ENCODE measurements at regions not wholly inside any gene's neighbourhood (a gene's known extent, or its start where the extent isn't known, plus 50 kb on each side); places are given as distances from the start of the nearest gene placed in this dataset.
A peak's percentile ranks its signal among the peaks of the same experiment; 100 is the strongest.

DNA sequence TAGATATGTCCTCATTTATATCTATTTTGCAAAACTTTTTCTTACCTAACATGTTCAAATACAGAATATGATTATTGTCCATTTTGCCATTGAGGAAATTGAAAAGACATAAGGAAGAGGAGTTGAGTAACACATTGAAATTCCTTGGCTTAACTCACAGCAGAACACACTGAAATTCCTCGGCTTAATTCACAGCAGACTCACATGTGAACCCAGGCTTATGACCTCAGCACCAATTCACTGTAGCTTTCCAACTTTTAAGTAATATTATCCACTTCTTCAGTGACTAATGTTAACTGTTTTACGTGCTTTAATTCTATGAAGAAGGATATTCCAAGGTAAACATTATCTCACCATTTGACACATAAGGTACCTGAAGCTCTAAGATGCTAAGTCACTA, 597.5 kb upstream of the PFKP start:
- Histone ChIP-seq H3K36me3 (ENCODE audit: control insufficient read depth in 1 of 2, insufficient read depth in 2 of 2, low read depth in 1 of 2, low read length in 2 of 2) (no peaks in the 10 kb centered on the region), H2BK5ac (ENCODE audit: low read depth, low read length, poor library complexity, severe bottlenecking) (no peak overlapping the region), H2AK5ac (ENCODE audit: low read length, severe bottlenecking) (no peak overlapping the region), H3K4me1 (ENCODE audit: control insufficient read depth, insufficient read depth, low read depth, low read length) (no peaks in the 10 kb centered on the region), H2AFZ (ENCODE audit: low read depth, low read length) (no peak overlapping the region), H3K27me3 (ENCODE audit: control insufficient read depth in 1 of 2, insufficient read depth in 1 of 2, low read length in 2 of 2) (no peaks in the 10 kb centered on the region), H4K8ac (ENCODE audit: low read length) (no peak overlapping the region), H2BK12ac (ENCODE audit: low read length in 2 of 2) (no peak overlapping the region), H3K27ac (ENCODE audit: low read length, poor library complexity, severe bottlenecking) (no peak overlapping the region), H3K9ac (ENCODE audit: low read length) (no peak overlapping the region), H2BK120ac (ENCODE audit: low read depth, low read length) (no peak overlapping the region), H3K9me3 (ENCODE audit: control insufficient read depth, low read length) (peaks cover 20% of the 10 kb centered on the region), H3K14ac (ENCODE audit: low read length in 2 of 2) (no peak overlapping the region), H3K4ac (ENCODE audit: low read depth in 1 of 2, low read length in 2 of 2) (no peak overlapping the region), H3K4me3 (ENCODE audit: insufficient read depth in 1 of 2, low read depth in 1 of 2, low read length in 2 of 2) (no peak overlapping the region), H2BK15ac (ENCODE audit: low read depth, poor library complexity, severe bottlenecking) (no peak overlapping the region), H3K18ac (ENCODE audit: low read depth in 1 of 2, low read length in 2 of 2) (no peak overlapping the region), H3K79me1 (replicated peaks; ENCODE audit: low read length, poor library complexity, severe bottlenecking) (no peaks in the 10 kb centered on the region), H3K23ac (ENCODE audit: low read length in 2 of 2) (no peak overlapping the region), H4K91ac (ENCODE audit: low read length) (no peak overlapping the region), H3K4me2 (ENCODE audit: low read length, poor library complexity, severe bottlenecking) (no peak overlapping the region)
- 30% methylated on average over 1 of the region's 2 CpGs for WGBS
- DNase-seq: peak; percentile 20

DNA sequence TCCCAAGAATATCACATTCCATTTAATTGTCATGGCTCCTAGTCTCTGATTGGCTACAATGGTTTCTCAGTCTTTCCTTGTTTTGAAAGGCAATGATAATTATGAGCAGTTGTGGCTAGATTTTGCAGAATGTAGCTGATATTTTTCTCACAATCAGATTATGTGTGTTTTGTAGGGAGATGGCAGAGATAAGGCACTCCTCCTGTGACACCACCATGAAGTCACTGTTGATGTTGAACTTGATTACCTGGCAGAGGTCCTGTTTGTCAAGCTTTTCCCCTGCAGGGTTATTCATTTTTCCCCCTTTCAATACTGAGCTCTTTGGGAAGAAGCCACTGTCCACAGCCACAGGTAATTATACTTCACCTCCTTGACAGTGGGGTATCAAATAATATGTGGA, 602.9 kb upstream of the PFKP start:
- no peak overlapping the region for H4K91ac ChIP-seq (ENCODE audit: low read length)
- H3K9ac ChIP-seq (ENCODE audit: low read length): no peak overlapping the region
- no peak overlapping the region for H3K4me3 ChIP-seq (ENCODE audit: insufficient read depth in 1 of 2, low read depth in 1 of 2, low read length in 2 of 2)
- no peak overlapping the region for H4K8ac ChIP-seq (ENCODE audit: low read length)
- no peak overlapping the region for H2AK5ac ChIP-seq (ENCODE audit: low read length, severe bottlenecking)
- no peak overlapping the region for H2BK12ac ChIP-seq (ENCODE audit: low read length in 2 of 2)
- H3K27me3 ChIP-seq (ENCODE audit: control insufficient read depth in 1 of 2, insufficient read depth in 1 of 2, low read length in 2 of 2): no peaks in the 10 kb centered on the region
- H3K4ac ChIP-seq (ENCODE audit: low read depth in 1 of 2, low read length in 2 of 2): no peak overlapping the region
- no peak overlapping the region for H3K23ac ChIP-seq (ENCODE audit: low read length in 2 of 2)
- no peaks in the 10 kb centered on the region for H3K36me3 ChIP-seq (ENCODE audit: control insufficient read depth in 1 of 2, insufficient read depth in 2 of 2, low read depth in 1 of 2, low read length in 2 of 2)
- no peak overlapping the region for H2BK15ac ChIP-seq (ENCODE audit: low read depth, poor library complexity, severe bottlenecking)
- H3K18ac ChIP-seq (ENCODE audit: low read depth in 1 of 2, low read length in 2 of 2): no peak overlapping the region
- no peak overlapping the region for H3K27ac ChIP-seq (ENCODE audit: low read length, poor library complexity, severe bottlenecking)
- H3K14ac ChIP-seq (ENCODE audit: low read length in 2 of 2): no peak overlapping the region
- H3K4me1 ChIP-seq (ENCODE audit: control insufficient read depth, insufficient read depth, low read depth, low read length): no peaks in the 10 kb centered on the region
- no peak overlapping the region for H2AFZ ChIP-seq (ENCODE audit: low read depth, low read length)
- no peak overlapping the region for H2BK5ac ChIP-seq (ENCODE audit: low read depth, low read length, poor library complexity, severe bottlenecking)
- no peak overlapping the region for H2BK120ac ChIP-seq (ENCODE audit: low read depth, low read length)
- no peaks in the 10 kb centered on the region for H3K79me1 ChIP-seq (replicated peaks; ENCODE audit: low read length, poor library complexity, severe bottlenecking)
- DNase-seq: no peak
- peaks cover 3% of the 10 kb centered on the region for H3K9me3 ChIP-seq (ENCODE audit: control insufficient read depth, low read length)
- H3K4me2 ChIP-seq (ENCODE audit: low read length, poor library complexity, severe bottlenecking): no peak overlapping the region

DNA sequence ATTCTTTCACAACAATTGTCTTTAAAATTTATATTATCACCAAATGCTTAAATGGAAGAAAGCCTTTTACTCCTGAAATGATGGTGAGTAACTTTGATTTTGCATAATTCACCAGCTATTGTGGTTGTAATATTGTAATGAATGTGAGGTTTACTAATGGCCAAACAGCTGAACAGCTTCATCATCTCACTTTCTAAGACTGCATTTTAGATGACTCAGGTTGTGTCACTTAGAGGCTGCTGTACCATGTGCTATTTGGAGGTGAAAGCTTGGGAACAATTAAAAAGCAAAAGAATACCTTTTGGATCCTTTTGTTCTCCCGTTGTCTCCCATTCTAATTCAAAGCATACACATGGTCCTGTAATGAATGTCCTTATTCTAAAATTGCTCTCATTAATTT, 604.0 kb upstream of the PFKP start:
- no peak overlapping the region for H2BK120ac ChIP-seq (ENCODE audit: low read depth, low read length)
- no peaks in the 10 kb centered on the region for H3K79me1 ChIP-seq (replicated peaks; ENCODE audit: low read length, poor library complexity, severe bottlenecking)
- H3K14ac ChIP-seq (ENCODE audit: low read length in 2 of 2): no peak overlapping the region
- H2AK5ac ChIP-seq (ENCODE audit: low read length, severe bottlenecking): no peak overlapping the region
- no peak overlapping the region for H2AFZ ChIP-seq (ENCODE audit: low read depth, low read length)
- H2BK15ac ChIP-seq (ENCODE audit: low read depth, poor library complexity, severe bottlenecking): no peak overlapping the region
- no peak overlapping the region for H4K91ac ChIP-seq (ENCODE audit: low read length)
- H3K18ac ChIP-seq (ENCODE audit: low read depth in 1 of 2, low read length in 2 of 2): no peak overlapping the region
- peaks cover 3% of the 10 kb centered on the region for H3K9me3 ChIP-seq (ENCODE audit: control insufficient read depth, low read length)
- WGBS: 64% methylated on average over 1 of the region's 1 CpG
- no peaks in the 10 kb centered on the region for H3K36me3 ChIP-seq (ENCODE audit: control insufficient read depth in 1 of 2, insufficient read depth in 2 of 2, low read depth in 1 of 2, low read length in 2 of 2)
- no peak overlapping the region for H3K4me2 ChIP-seq (ENCODE audit: low read length, poor library complexity, severe bottlenecking)
- no peak overlapping the region for H4K8ac ChIP-seq (ENCODE audit: low read length)
- no peak overlapping the region for H3K4ac ChIP-seq (ENCODE audit: low read depth in 1 of 2, low read length in 2 of 2)
- H3K9ac ChIP-seq (ENCODE audit: low read length): no peak overlapping the region
- no peaks in the 10 kb centered on the region for H3K27me3 ChIP-seq (ENCODE audit: control insufficient read depth in 1 of 2, insufficient read depth in 1 of 2, low read length in 2 of 2)
- no peak overlapping the region for H2BK12ac ChIP-seq (ENCODE audit: low read length in 2 of 2)
- no peak overlapping the region for H2BK5ac ChIP-seq (ENCODE audit: low read depth, low read length, poor library complexity, severe bottlenecking)
- no peak overlapping the region for H3K4me3 ChIP-seq (ENCODE audit: insufficient read depth in 1 of 2, low read depth in 1 of 2, low read length in 2 of 2)
- H3K4me1 ChIP-seq (ENCODE audit: control insufficient read depth, insufficient read depth, low read depth, low read length): no peaks in the 10 kb centered on the region
- no peak overlapping the region for H3K27ac ChIP-seq (ENCODE audit: low read length, poor library complexity, severe bottlenecking)
- DNase-seq: peak; percentile 34
- H3K23ac ChIP-seq (ENCODE audit: low read length in 2 of 2): no peak overlapping the region

DNA sequence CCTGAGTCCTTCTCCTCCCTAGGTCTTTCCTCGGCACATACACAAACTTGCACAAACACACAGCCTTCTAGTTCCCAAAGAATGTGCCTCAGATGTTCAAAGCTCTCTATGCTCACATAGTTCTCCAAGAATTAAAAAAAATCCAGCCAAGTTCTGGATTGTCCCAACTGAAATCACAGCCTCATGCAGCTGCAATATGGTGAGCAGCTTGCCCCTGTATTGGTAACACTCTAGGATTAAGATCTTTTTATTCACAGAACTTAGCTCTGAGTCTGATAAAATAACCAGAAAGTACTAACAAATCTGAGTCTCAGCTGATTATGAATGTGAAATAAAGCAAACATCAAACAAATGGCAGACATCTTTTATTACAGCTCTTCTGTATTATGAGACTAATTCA, 604.8 kb upstream of the PFKP start:
- H3K4ac ChIP-seq (ENCODE audit: low read depth in 1 of 2, low read length in 2 of 2): peak overlapping the region in 1 of 2 experiments; percentile 15
- no peaks in the 10 kb centered on the region for H3K79me1 ChIP-seq (replicated peaks; ENCODE audit: low read length, poor library complexity, severe bottlenecking)
- no peak overlapping the region for H2AK5ac ChIP-seq (ENCODE audit: low read length, severe bottlenecking)
- no peak overlapping the region for H3K4me2 ChIP-seq (ENCODE audit: low read length, poor library complexity, severe bottlenecking)
- H3K4me3 ChIP-seq (ENCODE audit: insufficient read depth in 1 of 2, low read depth in 1 of 2, low read length in 2 of 2): no peak overlapping the region
- no peaks in the 10 kb centered on the region for H3K4me1 ChIP-seq (ENCODE audit: control insufficient read depth, insufficient read depth, low read depth, low read length)
- H4K8ac ChIP-seq (ENCODE audit: low read length): no peak overlapping the region
- H4K91ac ChIP-seq (ENCODE audit: low read length): no peak overlapping the region
- H2BK5ac ChIP-seq (ENCODE audit: low read depth, low read length, poor library complexity, severe bottlenecking): no peak overlapping the region
- H3K27me3 ChIP-seq (ENCODE audit: control insufficient read depth in 1 of 2, insufficient read depth in 1 of 2, low read length in 2 of 2): no peaks in the 10 kb centered on the region
- no peaks in the 10 kb centered on the region for H3K36me3 ChIP-seq (ENCODE audit: control insufficient read depth in 1 of 2, insufficient read depth in 2 of 2, low read depth in 1 of 2, low read length in 2 of 2)
- H3K27ac ChIP-seq (ENCODE audit: low read length, poor library complexity, severe bottlenecking): no peak overlapping the region
- no peak overlapping the region for H2AFZ ChIP-seq (ENCODE audit: low read depth, low read length)
- no peak overlapping the region for H3K23ac ChIP-seq (ENCODE audit: low read length in 2 of 2)
- no peak overlapping the region for H2BK120ac ChIP-seq (ENCODE audit: low read depth, low read length)
- no peak overlapping the region for H3K14ac ChIP-seq (ENCODE audit: low read length in 2 of 2)
- no peak overlapping the region for H3K18ac ChIP-seq (ENCODE audit: low read depth in 1 of 2, low read length in 2 of 2)
- peak; percentile 19 for DNase-seq
- H2BK12ac ChIP-seq (ENCODE audit: low read length in 2 of 2): no peak overlapping the region
- peaks cover 3% of the 10 kb centered on the region for H3K9me3 ChIP-seq (ENCODE audit: control insufficient read depth, low read length)
- 55% methylated on average over 1 of the region's 1 CpG for WGBS
- H2BK15ac ChIP-seq (ENCODE audit: low read depth, poor library complexity, severe bottlenecking): no peak overlapping the region
- no peak overlapping the region for H3K9ac ChIP-seq (ENCODE audit: low read length)

Data from mesenchymal stem cell (in vitro differentiated cells and primary cell).